Panc1 (cell line): ENCODE measurements at regions not wholly inside any gene's neighbourhood (a gene's known extent, or its start where the extent isn't known, plus 50 kb on each side); places are given as distances from the start of the nearest gene placed in this dataset.

Source experiments
- ATAC-seq: fragments of 200-7000 bp; cut with Tn5 transposase; 2 replicates; pipeline ENCODE4 v1.9.1; 2020; ENCODE audit warnings: mild to moderate bottlenecking, moderate library complexity
- BruUV-seq: library from RNA; stranded (reverse); fragments of 400-500 nt; replicated peaks from 2 replicates; lab custom pipeline; 2021; lab: Mats Ljungman, UMichigan
- CTCF ChIA-PET: fragments of 300-600 bp; sonication (Branson Sonifier 250); formaldehyde crosslinking; loops from one replicate; lab custom pipeline; 2022; ENCODE audit warnings: antibody characterized with exemption; lab: Charles Lee
- POLR2A ChIA-PET: fragments of 300-600 bp; sonication (Branson Sonifier 250); formaldehyde crosslinking; loops from one replicate; lab custom pipeline; 2022; ENCODE audit warnings: antibody characterized with exemption; lab: Charles Lee
- DNase-seq: peaks from one replicate; pipeline ENCODE4 v3.0.0-alpha.2; 2010; ENCODE audit warnings: low read depth, low spot score
- H3K27ac ChIP-seq: 2 replicates; pipeline ENCODE4 v1.5.1; 2011; ENCODE audit warnings: mild to moderate bottlenecking, low read length, inconsistent platforms
- H3K27me3 ChIP-seq: fragments of 200-500 bp; sonication (Bioruptor generic); 2 replicates; pipeline ENCODE4 v1.6.0; 2014; ENCODE audit warnings: low read length, inconsistent platforms; ENCODE audit not compliant: control insufficient read depth, insufficient read depth
- H3K36me3 ChIP-seq: fragments of 200-500 bp; sonication (Bioruptor generic); 2 replicates; pipeline ENCODE4 v1.5.1; 2014; ENCODE audit warnings: inconsistent platforms, mild to moderate bottlenecking, low read length, moderate library complexity; ENCODE audit not compliant: control insufficient read depth, insufficient read depth
- H3K4me1 ChIP-seq: 2 replicates; pipeline ENCODE4 v1.5.1; 2011; ENCODE audit warnings: inconsistent platforms, mild to moderate bottlenecking, low read length, moderate library complexity; ENCODE audit not compliant: control insufficient read depth, insufficient read depth
- H3K4me3 ChIP-seq, 2 experiments: 2 replicates each; pipeline ENCODE4 v1.5.1; 2011 to 2012; ENCODE audit warnings: low read depth in 2 of 2, low read length in 2 of 2, mild to moderate bottlenecking in 2 of 2, inconsistent platforms in 1 of 2, moderate library complexity in 1 of 2
- H3K9me3 ChIP-seq: fragments of 200-500 bp; sonication (Bioruptor generic); 2 replicates; pipeline ENCODE4 v1.5.1; 2014; ENCODE audit warnings: low read depth, mild to moderate bottlenecking, inconsistent platforms, low read length, moderate library complexity; ENCODE audit not compliant: control insufficient read depth, insufficient read depth
- CTCF ChIP-seq: fragments of 450-650 bp; IDR thresholded peaks from 2 replicates; pipeline ENCODE4 v1.5.1; 2017; ENCODE audit warnings: mild to moderate bottlenecking
- POLR2AphosphoS5 ChIP-seq: IDR thresholded peaks from 2 replicates; pipeline ENCODE4 v1.6.1; 2012; ENCODE audit warnings: mild to moderate bottlenecking, low read depth, low read length, moderate library complexity
- SIN3A ChIP-seq: IDR thresholded peaks from 2 replicates; pipeline ENCODE4 v1.6.1; 2012; ENCODE audit warnings: low read depth, mild to moderate bottlenecking, low read length, moderate library complexity, borderline replicate concordance; ENCODE audit not compliant: insufficient read depth
- TCF7L2 ChIP-seq: IDR thresholded peaks from 2 replicates; pipeline ENCODE4 v1.6.1; 2011; ENCODE audit warnings: mild to moderate bottlenecking, low read depth, low read length, inconsistent platforms
- in situ Hi-C: cut with HindIII; loops from 2 replicates; pipeline ENCODE4 v1.10.0; 2016; ENCODE audit warnings: low sequenced_read_pairs, low pct_unique_long_range_greater_than_20kb
- intact Hi-C: fragments of 100-400 bp; cut with micrococcal nuclease; formaldehyde crosslinking; loops from one replicate; pipeline ENCODE4 v1.10.0; 2022; ENCODE audit not compliant: unreplicated experiment
- TF ChIP-seq, protein P1 (sequence below), 2 experiments: IDR thresholded peaks; 2 replicates each; pipeline ENCODE4 v1.6.1; 2011 to 2012; ENCODE audit warnings: low read depth in 2 of 2, control low read depth in 1 of 2, low read length in 1 of 2, mild to moderate bottlenecking in 1 of 2, moderate library complexity in 1 of 2; ENCODE audit not compliant: insufficient read depth in 1 of 2

GRCh38 chr7:52647046-52647445 lies 388.4 kb upstream of the POM121L12 start:
- BruUV-seq: no TSS peak
- H3K4me1 ChIP-seq: no peaks in the 10 kb centered on the region
- H3K27me3 ChIP-seq: no peaks in the 10 kb centered on the region
- ATAC-seq (no peak), DNase-seq (no peak)
- no peak overlapping the region for H3K4me3 ChIP-seq
- H3K9me3 ChIP-seq: no peaks in the 10 kb centered on the region
- H3K27ac ChIP-seq: no peak overlapping the region
- ChIA-PET POLR2A (no interaction called here), CTCF (no interaction called here)
- H3K36me3 ChIP-seq: no peaks in the 10 kb centered on the region
- no peak for TF ChIP-seq SIN3A
- TF ChIP-seq POLR2AphosphoS5: no peak
- TF ChIP-seq, protein P1, sequence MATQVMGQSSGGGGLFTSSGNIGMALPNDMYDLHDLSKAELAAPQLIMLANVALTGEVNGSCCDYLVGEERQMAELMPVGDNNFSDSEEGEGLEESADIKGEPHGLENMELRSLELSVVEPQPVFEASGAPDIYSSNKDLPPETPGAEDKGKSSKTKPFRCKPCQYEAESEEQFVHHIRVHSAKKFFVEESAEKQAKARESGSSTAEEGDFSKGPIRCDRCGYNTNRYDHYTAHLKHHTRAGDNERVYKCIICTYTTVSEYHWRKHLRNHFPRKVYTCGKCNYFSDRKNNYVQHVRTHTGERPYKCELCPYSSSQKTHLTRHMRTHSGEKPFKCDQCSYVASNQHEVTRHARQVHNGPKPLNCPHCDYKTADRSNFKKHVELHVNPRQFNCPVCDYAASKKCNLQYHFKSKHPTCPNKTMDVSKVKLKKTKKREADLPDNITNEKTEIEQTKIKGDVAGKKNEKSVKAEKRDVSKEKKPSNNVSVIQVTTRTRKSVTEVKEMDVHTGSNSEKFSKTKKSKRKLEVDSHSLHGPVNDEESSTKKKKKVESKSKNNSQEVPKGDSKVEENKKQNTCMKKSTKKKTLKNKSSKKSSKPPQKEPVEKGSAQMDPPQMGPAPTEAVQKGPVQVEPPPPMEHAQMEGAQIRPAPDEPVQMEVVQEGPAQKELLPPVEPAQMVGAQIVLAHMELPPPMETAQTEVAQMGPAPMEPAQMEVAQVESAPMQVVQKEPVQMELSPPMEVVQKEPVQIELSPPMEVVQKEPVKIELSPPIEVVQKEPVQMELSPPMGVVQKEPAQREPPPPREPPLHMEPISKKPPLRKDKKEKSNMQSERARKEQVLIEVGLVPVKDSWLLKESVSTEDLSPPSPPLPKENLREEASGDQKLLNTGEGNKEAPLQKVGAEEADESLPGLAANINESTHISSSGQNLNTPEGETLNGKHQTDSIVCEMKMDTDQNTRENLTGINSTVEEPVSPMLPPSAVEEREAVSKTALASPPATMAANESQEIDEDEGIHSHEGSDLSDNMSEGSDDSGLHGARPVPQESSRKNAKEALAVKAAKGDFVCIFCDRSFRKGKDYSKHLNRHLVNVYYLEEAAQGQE (IDR thresholded peaks at IDR 0.05; ENCODE audit: insufficient read depth in 1 of 2, low read depth in 2 of 2, low read length in 1 of 2): no peak
- no peak for TF ChIP-seq CTCF
- TF ChIP-seq TCF7L2: no peak
- in situ Hi-C loops (no loop called here), intact Hi-C loops (no loop called here)

GRCh38 chr7:52639981-52640380 lies 395.5 kb upstream of the POM121L12 start:
- no TSS peak for BruUV-seq
- CTCF ChIA-PET: no interaction called here
- DNase-seq: no peak

More at GRCh38 chr7:52639981-52640380, 395.5 kb upstream of the POM121L12 start:
- in situ Hi-C loops: no loop called here
- Histone ChIP-seq H3K27me3 (no peaks in the 10 kb centered on the region), H3K9me3 (no peaks in the 10 kb centered on the region), H3K36me3 (no peaks in the 10 kb centered on the region), H3K4me1 (no peaks in the 10 kb centered on the region), H3K27ac (no peak overlapping the region), H3K4me3 (no peak overlapping the region)
- POLR2A ChIA-PET: no interaction called here
- intact Hi-C loops: no loop called here
- TF ChIP-seq CTCF: no peak
- TF ChIP-seq TCF7L2: no peak
- TF ChIP-seq POLR2AphosphoS5: no peak
- TF ChIP-seq, protein P1 (IDR thresholded peaks at IDR 0.05; ENCODE audit: insufficient read depth in 1 of 2, low read depth in 2 of 2, low read length in 1 of 2): no peak
- no peak for TF ChIP-seq SIN3A
- ATAC-seq: no peak
